ENCODE measurements at regions not wholly inside any gene's neighbourhood (a gene's known extent, or its start where the extent isn't known, plus 50 kb on each side); places are given as distances from the start of the nearest gene placed in this dataset.
A peak's percentile ranks its signal among the peaks of the same experiment; 100 is the strongest.

DNA sequence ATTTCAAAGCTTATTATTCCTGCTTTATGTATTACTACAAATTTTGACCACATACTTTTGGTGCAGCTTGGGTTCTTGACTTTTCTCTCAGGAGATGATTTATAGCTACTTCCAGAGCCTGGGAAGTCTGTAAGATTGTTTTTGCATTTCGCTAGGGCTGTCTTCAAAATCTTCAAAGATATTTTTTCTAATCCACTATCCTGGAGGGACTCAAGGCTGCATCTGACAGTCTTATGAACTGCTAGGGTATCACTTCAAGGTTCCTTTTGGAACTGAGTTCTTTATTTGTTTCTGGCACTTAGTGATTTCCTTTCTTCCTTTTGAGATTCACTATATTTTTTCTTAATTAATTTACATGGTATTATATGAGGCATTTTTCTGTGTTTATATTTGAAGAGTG, 90.0 kb upstream of the LYPLAL1 start:
- intact Hi-C loops (cut with DNase I; ENCODE audit: low total_unique reads), result no loop called here
- no peaks in the 10 kb centered on the region for H3K36me3 ChIP-seq
- H3K9me3 ChIP-seq, result no peaks in the 10 kb centered on the region
- H3K4me3 ChIP-seq, result no peak overlapping the region
- DNase-seq, result no peak
- H3K4me1 ChIP-seq, result no peaks in the 10 kb centered on the region
- H3K27ac ChIP-seq, result no peak overlapping the region
- no peaks in the 10 kb centered on the region for H3K27me3 ChIP-seq
- TF ChIP-seq, protein P1, sequence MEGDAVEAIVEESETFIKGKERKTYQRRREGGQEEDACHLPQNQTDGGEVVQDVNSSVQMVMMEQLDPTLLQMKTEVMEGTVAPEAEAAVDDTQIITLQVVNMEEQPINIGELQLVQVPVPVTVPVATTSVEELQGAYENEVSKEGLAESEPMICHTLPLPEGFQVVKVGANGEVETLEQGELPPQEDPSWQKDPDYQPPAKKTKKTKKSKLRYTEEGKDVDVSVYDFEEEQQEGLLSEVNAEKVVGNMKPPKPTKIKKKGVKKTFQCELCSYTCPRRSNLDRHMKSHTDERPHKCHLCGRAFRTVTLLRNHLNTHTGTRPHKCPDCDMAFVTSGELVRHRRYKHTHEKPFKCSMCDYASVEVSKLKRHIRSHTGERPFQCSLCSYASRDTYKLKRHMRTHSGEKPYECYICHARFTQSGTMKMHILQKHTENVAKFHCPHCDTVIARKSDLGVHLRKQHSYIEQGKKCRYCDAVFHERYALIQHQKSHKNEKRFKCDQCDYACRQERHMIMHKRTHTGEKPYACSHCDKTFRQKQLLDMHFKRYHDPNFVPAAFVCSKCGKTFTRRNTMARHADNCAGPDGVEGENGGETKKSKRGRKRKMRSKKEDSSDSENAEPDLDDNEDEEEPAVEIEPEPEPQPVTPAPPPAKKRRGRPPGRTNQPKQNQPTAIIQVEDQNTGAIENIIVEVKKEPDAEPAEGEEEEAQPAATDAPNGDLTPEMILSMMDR (IDR thresholded peaks at IDR 0.05), result no peak
- no peak for TF ChIP-seq POLR2A (IDR thresholded peaks at IDR 0.05)

DNA sequence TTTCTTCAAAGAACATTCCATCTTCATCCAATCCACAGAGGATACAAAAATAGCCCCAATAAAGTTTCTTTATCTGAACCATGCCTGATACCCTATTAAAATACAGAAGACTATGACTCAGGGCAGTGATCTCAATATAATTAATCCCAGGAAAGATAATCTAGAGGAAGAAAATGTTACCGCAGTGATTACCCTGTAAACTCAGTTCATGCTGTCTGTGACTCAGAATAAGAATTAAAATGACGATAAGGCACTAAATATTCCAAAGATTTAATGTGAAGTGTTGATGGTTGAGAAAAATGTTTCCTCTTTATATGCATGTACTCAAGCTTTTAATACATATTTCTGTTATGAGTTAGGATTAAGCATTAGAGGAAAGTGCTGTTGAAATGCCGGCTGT, 88.6 kb upstream of the LYPLAL1 start:
- Histone ChIP-seq H3K9me3 (no peaks in the 10 kb centered on the region), H3K4me3 (no peak overlapping the region), H3K27me3 (no peaks in the 10 kb centered on the region), H3K4me1 (no peaks in the 10 kb centered on the region), H3K27ac (no peak overlapping the region), H3K36me3 (no peaks in the 10 kb centered on the region)
- TF ChIP-seq, protein P1 (IDR thresholded peaks at IDR 0.05), result no peak
- TF ChIP-seq POLR2A (IDR thresholded peaks at IDR 0.05), result no peak
- intact Hi-C loops (cut with DNase I; ENCODE audit: low total_unique reads), result no loop called here
- DNase-seq, result no peak

DNA sequence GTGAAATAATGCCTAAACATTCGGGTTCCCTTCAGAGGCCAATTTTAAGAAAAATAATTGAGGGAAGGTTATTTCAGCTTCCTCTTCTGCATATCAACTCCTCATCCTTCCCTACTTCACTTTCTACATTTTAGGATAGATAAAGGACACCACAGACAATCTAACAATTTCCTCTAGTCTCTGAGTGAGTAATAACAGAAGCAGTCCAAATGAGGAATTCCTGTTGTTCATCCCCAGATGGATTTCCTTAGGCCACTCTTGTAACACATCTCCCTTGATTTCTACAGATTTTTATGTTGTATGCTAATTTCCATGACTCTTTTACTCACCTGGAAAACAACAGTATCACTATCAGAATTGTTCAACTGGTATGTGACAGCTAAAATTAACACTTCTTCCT, 87.7 kb upstream of the LYPLAL1 start:
- no peaks in the 10 kb centered on the region for H3K36me3 ChIP-seq
- no peaks in the 10 kb centered on the region for H3K9me3 ChIP-seq
- DNase-seq, result no peak
- intact Hi-C loops (cut with DNase I; ENCODE audit: low total_unique reads), result no loop called here
- H3K27ac ChIP-seq, result no peak overlapping the region
- H3K27me3 ChIP-seq, result no peaks in the 10 kb centered on the region
- no peaks in the 10 kb centered on the region for H3K4me1 ChIP-seq
- no peak for TF ChIP-seq POLR2A (IDR thresholded peaks at IDR 0.05)
- TF ChIP-seq, protein P1 (IDR thresholded peaks at IDR 0.05), result no peak
- no peak overlapping the region for H3K4me3 ChIP-seq

DNA sequence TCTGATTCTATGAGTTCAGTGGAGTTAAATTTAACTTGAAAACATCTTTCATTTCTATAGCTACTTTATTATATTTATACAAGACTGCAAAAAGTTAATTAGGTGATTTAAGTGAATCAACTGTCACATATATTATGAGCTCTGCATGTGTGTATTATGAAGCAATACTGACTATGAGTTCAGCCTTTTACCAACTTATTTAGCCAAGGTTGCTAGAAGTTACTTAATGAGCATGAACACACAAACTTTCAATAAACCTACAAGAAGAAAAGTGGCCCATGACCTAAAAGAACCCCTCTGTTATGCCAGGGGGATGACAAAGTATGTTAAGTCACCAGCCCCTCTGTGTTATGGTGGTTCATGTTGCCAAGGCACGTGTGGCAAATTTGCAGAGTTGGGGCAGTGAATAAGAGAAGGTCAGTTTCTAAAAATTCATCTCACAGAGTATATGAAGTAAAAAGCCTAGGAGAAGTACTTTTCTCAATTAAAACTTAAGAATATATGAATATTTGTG, 86.7 kb upstream of the LYPLAL1 start:
- TF ChIP-seq, protein P1 (IDR thresholded peaks at IDR 0.05), result no peak
- no peak for TF ChIP-seq POLR2A (IDR thresholded peaks at IDR 0.05)
- intact Hi-C loops (cut with DNase I; ENCODE audit: low total_unique reads), result no loop called here
- Histone ChIP-seq H3K4me1 (no peaks in the 10 kb centered on the region), H3K9me3 (no peaks in the 10 kb centered on the region), H3K27me3 (no peaks in the 10 kb centered on the region), H3K36me3 (no peaks in the 10 kb centered on the region), H3K27ac (no peak overlapping the region), H3K4me3 (no peak overlapping the region)
- DNase-seq, result no peak

DNA sequence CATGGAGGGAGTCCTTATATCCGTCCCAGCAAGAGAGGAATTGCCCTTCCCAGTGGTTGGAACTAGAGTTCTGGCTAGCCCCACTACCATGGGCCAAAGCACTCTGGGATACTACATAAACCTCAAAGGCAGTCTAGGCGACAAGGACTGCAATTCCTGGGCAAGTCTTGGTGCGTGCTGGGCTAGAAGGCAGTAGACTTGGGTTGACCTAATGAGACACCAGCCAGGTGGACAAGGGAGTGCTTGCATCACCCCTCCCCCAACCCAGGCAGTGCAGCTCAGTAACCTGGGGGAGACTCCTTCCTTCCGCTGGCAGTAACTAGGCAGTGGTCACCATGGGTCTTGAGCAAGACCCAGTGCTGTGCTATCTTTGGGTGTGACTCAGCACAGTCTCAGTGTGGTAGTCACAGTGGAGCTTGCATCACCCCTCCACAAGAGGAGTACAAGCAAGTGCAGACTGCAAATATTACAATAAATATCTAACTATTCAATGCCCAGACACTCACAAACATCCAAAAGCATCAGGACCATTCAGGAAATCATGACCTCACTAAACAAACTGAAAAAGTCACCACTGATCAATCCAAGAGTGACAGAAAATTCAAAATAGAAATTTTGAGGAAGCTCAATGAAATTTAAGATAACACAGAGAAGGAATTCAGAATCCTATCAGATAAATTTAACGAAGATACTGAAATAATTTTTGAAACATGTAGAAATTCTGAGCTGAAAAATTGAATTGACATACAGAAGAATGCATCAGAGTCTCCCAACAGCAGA, 84.7 kb upstream of the LYPLAL1 start:
- intact Hi-C loops (cut with DNase I; ENCODE audit: low total_unique reads), result no loop called here
- no peaks in the 10 kb centered on the region for H3K27me3 ChIP-seq
- H3K36me3 ChIP-seq, result no peaks in the 10 kb centered on the region
- DNase-seq, result peak in 1 of 2 donors; percentile 24
- H3K4me3 ChIP-seq, result no peak overlapping the region
- no peak overlapping the region for H3K27ac ChIP-seq
- no peaks in the 10 kb centered on the region for H3K9me3 ChIP-seq
- H3K4me1 ChIP-seq, result no peaks in the 10 kb centered on the region
- TF ChIP-seq POLR2A (IDR thresholded peaks at IDR 0.05), result no peak
- TF ChIP-seq, protein P1 (IDR thresholded peaks at IDR 0.05), result no peak

All from uterus (tissue), 3 donors.